GM12875 (cell line): ENCODE measurements at regions not wholly inside any gene's neighbourhood (a gene's known extent, or its start where the extent isn't known, plus 50 kb on each side); places are given as distances from the start of the nearest gene placed in this dataset.

ENCODE experiments used
- H3K4me3 ChIP-seq: one replicate; pipeline ENCODE4 v1.5.1; 2011; ENCODE audit warnings: low read depth, low read length, control low read depth
- TF ChIP-seq, protein P1 (sequence below): IDR thresholded peaks from 2 replicates; pipeline ENCODE4 v1.5.1; 2011; ENCODE audit warnings: low read depth, mild to moderate bottlenecking, control low read depth, inconsistent platforms, low read length, moderate library complexity, borderline replicate concordance; ENCODE audit not compliant: insufficient read depth

DNA sequence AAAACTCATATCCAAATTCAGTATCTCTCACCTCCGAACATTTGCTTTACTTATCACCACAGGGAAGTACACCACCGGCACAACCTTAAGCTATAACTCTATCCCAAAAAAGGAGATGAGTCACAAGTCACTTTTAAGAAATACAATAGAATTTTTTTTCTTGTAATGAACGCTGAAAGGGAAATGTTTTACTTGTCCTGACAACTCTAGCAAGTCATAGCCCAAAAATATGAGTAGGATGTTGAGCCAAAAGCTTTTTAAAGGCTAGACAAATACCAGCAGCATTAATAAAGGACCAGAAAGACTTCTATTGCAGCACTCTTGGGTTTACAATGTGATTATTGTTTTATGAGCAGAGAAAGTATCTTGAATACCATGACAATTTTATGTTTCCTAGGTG lies 147.3 kb upstream of the FST start:
- no peak overlapping the region for H3K4me3 ChIP-seq
- TF ChIP-seq, protein P1, sequence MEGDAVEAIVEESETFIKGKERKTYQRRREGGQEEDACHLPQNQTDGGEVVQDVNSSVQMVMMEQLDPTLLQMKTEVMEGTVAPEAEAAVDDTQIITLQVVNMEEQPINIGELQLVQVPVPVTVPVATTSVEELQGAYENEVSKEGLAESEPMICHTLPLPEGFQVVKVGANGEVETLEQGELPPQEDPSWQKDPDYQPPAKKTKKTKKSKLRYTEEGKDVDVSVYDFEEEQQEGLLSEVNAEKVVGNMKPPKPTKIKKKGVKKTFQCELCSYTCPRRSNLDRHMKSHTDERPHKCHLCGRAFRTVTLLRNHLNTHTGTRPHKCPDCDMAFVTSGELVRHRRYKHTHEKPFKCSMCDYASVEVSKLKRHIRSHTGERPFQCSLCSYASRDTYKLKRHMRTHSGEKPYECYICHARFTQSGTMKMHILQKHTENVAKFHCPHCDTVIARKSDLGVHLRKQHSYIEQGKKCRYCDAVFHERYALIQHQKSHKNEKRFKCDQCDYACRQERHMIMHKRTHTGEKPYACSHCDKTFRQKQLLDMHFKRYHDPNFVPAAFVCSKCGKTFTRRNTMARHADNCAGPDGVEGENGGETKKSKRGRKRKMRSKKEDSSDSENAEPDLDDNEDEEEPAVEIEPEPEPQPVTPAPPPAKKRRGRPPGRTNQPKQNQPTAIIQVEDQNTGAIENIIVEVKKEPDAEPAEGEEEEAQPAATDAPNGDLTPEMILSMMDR: no peak

DNA sequence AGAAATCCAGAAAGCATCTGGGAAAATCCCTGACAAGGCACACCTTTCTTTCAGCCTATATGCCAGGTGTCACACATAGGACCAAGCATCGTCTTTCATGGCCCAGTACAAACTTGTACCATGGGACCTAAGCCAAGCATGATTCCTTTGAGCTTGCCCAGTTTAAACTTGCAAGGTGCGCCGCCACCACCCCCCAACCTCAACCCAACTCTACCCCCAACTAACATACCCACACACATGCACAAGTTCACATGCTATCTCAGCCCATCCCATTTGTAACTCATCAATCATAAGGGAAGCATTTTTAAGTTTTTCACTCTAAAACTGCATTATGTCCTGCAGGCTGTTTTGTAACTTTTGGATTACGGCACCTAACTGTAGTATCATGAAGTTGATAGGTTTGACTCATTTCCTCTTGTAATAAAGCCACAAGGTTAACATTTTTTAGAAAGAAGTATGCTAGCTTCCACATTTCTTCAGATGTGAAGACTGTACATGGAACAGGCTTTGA lies 145.9 kb upstream of the FST start:
- TF ChIP-seq, protein P1: no peak
- H3K4me3 ChIP-seq: no peak overlapping the region

DNA sequence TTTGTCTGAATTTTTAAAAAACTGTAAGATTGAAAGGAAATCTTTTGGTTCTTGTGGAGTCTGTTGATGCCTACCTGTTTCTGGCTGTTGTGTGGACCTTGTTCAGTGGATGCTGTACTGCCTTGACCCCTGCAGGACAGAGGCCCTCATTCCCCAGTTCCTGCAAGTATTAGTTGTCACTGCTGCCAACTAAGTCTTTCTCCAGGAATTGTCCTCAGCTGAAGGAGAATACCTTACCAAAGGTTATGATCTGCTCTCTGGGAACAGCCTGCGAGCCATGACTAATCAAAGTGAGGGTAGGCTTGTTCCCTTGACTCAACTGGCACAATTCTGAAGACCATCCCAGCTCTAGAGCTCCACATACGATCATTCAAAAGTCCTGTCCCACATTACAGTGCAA lies 145.3 kb upstream of the FST start:
- no peak overlapping the region for H3K4me3 ChIP-seq
- TF ChIP-seq, protein P1: no peak

DNA sequence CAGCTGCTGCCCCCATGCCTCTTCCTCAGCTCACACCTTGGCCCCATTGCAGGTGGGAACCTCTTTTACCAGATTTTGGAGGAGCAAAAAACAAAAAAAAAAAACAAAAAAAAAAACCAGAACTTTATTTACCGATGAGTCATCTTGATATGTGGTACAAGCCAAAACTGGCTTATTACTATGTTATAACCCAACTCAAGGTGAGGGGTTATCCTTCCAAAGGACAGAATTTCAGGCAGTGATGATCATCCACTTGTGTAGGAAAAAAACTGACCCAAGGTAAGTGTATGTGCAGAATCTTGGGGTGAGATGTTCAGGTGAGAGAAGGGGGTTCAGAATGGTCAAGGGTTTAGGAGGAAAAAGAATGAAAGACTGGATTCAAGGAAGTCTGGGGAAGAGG lies 142.6 kb upstream of the FST start:
- TF ChIP-seq, protein P1: no peak
- no peak overlapping the region for H3K4me3 ChIP-seq

DNA sequence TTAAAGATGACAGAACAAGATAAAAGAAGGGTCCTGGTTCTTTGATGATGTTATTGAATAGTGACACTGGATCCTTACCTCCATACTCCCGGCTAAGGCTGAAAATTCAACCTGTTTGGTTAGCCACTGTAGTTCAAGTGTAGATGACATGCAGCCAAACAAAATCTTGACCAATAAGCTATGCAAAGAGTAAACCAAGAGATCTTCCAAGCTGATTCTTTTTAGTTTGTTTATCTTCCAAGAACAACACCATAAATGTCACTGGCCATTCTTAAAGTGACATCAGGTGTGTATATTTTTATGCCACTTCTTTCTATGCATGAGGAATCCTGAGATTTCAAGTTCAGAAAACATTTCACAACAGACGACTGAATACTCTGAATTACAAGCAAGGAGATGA lies 141.5 kb upstream of the FST start:
- H3K4me3 ChIP-seq: no peak overlapping the region
- TF ChIP-seq, protein P1: no peak

DNA sequence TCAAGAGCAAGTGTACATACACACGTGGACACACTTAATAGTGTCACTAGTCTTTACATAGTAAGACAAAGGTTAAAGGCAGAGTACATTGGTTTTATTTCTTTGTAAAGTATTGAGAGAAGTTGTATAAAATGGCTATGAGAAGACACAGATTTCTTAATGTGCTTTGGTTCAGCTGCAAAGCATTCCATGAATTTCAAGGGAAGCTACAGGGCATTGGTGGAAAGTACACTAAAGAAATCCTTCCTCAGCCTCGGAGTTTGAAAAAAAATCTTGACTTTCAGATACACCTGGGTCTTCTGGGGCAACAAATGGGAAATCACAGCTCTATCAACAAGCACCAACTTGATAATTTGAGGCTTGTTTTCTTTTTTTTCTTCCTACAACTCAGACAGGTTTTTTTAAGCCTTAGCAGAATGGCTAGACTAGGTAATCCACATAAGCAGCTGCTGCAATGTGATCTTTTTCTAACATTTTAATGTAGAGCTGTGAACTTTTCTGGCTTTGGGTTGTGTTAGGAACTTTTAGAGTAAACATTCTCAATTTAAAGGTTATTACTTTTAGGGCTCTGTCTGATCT lies 140.4 kb upstream of the FST start:
- no peak overlapping the region for H3K4me3 ChIP-seq
- TF ChIP-seq, protein P1: no peak

DNA sequence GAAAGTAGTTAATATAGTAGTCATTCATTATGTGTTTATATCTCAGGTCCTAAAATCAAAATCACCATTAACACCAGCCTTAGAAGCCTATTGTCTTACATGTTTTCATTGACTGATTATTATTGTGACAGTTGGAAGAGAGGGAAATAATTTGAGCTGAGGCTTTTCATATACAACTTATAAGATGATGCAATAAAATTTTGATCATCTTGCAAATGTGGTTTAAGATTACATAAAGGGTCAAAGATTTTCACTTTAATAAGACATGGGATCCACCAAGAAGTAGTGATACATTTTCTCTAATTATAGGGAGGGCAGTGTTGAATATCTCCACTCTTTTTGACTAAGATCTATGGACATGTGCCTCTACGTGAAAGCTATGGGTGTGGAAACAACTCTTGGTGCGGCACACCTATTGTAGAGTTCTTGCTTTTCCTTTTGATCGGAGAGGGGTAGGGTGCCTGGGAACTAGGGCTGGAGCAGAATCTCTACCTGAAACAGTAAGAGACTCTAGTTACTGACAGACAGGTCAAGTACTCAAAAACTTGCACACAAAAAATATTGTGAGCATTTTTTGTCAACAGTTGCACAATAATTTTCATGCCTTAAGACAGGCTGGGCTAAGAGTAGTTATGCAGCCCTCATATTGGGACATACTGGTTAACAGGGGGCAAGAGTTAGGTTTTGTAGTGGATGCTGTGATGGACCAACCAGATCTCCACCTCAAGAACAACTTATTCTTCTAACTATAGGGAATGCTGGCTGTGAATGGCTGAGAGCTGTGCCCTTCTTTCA lies 139.3 kb upstream of the FST start:
- TF ChIP-seq, protein P1: no peak
- no peak overlapping the region for H3K4me3 ChIP-seq
